Mucosa of descending colon (tissue), 3 donors: ENCODE measurements at regions not wholly inside any gene's neighbourhood (a gene's known extent, or its start where the extent isn't known, plus 50 kb on each side); places are given as distances from the start of the nearest gene placed in this dataset.

Source experiments
- ATAC-seq: fragments of 200-7000 bp; cut with Tn5 transposase; one replicate; pipeline ENCODE4 v1.9.1; 2020; ENCODE audit warnings: mild to moderate bottlenecking, moderate library complexity
- DNase-seq, 3 donors: peaks; one replicate each; pipeline ENCODE4 v3.0.0-alpha.2; 2020
- H3K36me3 ChIP-seq: fragments of 200-600 bp; one replicate; pipeline ENCODE4 v1.8.0; 2021; ENCODE audit warnings: low read depth, mild to moderate bottlenecking
- H3K4me1 ChIP-seq: fragments of 200-600 bp; one replicate; pipeline ENCODE4 v1.8.0; 2021; ENCODE audit warnings: low read depth, mild to moderate bottlenecking
- H3K4me3 ChIP-seq: fragments of 200-600 bp; one replicate; pipeline ENCODE4 v1.8.0; 2021; ENCODE audit warnings: mild to moderate bottlenecking
- H3K9me3 ChIP-seq: fragments of 200-600 bp; one replicate; pipeline ENCODE4 v1.8.0; 2021; ENCODE audit warnings: mild to moderate bottlenecking
- CTCF ChIP-seq: fragments of 200-600 bp; IDR thresholded peaks from one replicate; pipeline ENCODE4 v1.8.0; 2022; ENCODE audit warnings: antibody characterized with exemption, mild to moderate bottlenecking
- intact Hi-C, 2 donors: fragments of 100-400 bp; cut with DNase I in 1 of 2; cut with micrococcal nuclease in 1 of 2; formaldehyde crosslinking; loops; one replicate each; pipeline versions ENCODE4 v1.11.0 to v1.11.1; 2022; cut with DNase I, micrococcal nuclease
- donor health status: DM: no; HTN: no; CAD: no; lungs with moderate emphysema.
- donor health status: DM: no; HTN: no; CAD: no.
- donor health status: DM: no; HTN: yes; CAD: no.

- no peaks in the 10 kb centered on the region for H3K9me3 ChIP-seq
- no peak overlapping the region for H3K4me3 ChIP-seq
- TF ChIP-seq CTCF, result no peak
- no peak for ATAC-seq
- no peaks in the 10 kb centered on the region for H3K36me3 ChIP-seq
- DNase-seq, result no peak
- intact Hi-C loops, result no loop called here
- no peaks in the 10 kb centered on the region for H3K4me1 ChIP-seq
These were observed 390.4 kb upstream of the PROK2 start for GRCh38 chr3:72175296-72175858.

DNA sequence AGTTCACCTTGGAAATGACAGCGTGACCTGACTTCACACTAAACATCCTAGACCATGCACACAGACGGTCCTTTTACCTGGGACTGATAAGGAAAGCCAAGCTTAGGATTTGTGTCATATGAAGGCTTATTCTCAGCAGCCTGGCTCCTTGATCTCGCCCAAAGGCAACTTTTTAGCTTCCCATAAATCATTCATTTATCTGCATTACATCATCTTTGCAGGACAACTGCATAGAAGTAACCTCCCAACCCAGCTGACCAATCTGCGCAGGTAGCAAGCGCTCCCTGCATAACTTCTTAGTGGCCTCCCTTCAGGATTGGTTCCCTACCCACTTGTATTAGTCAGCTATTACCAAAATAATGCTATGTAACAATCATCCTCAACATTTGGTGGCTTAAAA is 389.9 kb upstream of the PROK2 start:
- intact Hi-C loops, result no loop called here
- no peak for ATAC-seq

GRCh38 chr3:72174040-72174439 is 389.1 kb upstream of the PROK2 start:
- no peak for ATAC-seq
- Histone ChIP-seq H3K36me3 (no peaks in the 10 kb centered on the region), H3K9me3 (no peaks in the 10 kb centered on the region), H3K4me1 (no peaks in the 10 kb centered on the region), H3K4me3 (no peak overlapping the region)
- TF ChIP-seq CTCF, result no peak
- no peak for DNase-seq
- intact Hi-C loops, result no loop called here

More for the DNA sequence above, 389.9 kb upstream of the PROK2 start:
- Histone ChIP-seq H3K4me3 (no peak overlapping the region), H3K4me1 (no peaks in the 10 kb centered on the region), H3K9me3 (no peaks in the 10 kb centered on the region), H3K36me3 (no peaks in the 10 kb centered on the region)
- no peak for DNase-seq
- no peak for TF ChIP-seq CTCF

- no peak for ATAC-seq
- H3K4me1 ChIP-seq, result no peaks in the 10 kb centered on the region
These were observed 387.0 kb upstream of the PROK2 start for GRCh38 chr3:72171946-72172345.

DNA sequence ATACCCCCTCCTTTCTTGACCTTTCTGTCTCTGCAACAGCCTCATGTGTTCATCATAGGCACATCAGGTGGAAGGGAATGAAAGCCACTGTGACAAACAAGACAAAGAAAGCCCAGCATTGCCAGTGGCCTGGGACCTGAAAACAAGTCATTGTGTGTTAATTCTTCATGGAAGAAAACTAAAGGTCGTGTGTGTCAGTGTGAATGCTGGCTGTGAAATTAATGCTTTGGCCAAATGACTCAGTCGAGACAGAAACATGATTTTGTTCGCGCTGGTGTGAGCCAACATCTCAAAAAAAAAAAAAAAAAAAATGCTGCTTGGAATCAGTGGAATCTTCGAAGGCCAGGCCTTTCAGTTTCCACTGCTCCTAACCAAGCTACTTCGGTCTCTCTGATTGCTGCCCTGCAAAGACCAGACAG is 386.5 kb upstream of the PROK2 start:
- no peak for ATAC-seq
- Histone ChIP-seq H3K36me3 (no peaks in the 10 kb centered on the region), H3K9me3 (no peaks in the 10 kb centered on the region), H3K4me1 (no peaks in the 10 kb centered on the region), H3K4me3 (no peak overlapping the region)
- TF ChIP-seq CTCF, result no peak
- DNase-seq, result no peak
- intact Hi-C loops, result no loop called here

More at GRCh38 chr3:72171946-72172345, 387.0 kb upstream of the PROK2 start:
- TF ChIP-seq CTCF, result no peak
- DNase-seq, result no peak
- Histone ChIP-seq H3K4me3 (no peak overlapping the region), H3K9me3 (no peaks in the 10 kb centered on the region), H3K36me3 (no peaks in the 10 kb centered on the region)
- intact Hi-C loops, result no loop called here
